WTC11 (cell line): ENCODE measurements at regions not wholly inside any gene's neighbourhood (a gene's known extent, or its start where the extent isn't known, plus 50 kb on each side); places are given as distances from the start of the nearest gene placed in this dataset.

ENCODE experiments used
- FOXP4 ChIP-seq: sonication (generic); formaldehyde crosslinking; IDR thresholded peaks from 2 replicates; pipeline ENCODE4 v1.8.0; 2022; ENCODE audit warnings: mild to moderate bottlenecking, missing genetic modification reagents
- GRHL2 ChIP-seq: fragments of 250-450 bp; sonication (Bioruptor Pico); IDR thresholded peaks from 2 replicates; pipeline ENCODE4 v1.8.0; 2022; ENCODE audit warnings: mild to moderate bottlenecking, moderate library complexity; ENCODE audit not compliant: insufficient replicate concordance, severe bottlenecking
- MAX ChIP-seq: sonication (generic); formaldehyde crosslinking; IDR thresholded peaks from 2 replicates; pipeline ENCODE4 v1.8.0; 2022; ENCODE audit warnings: mild to moderate bottlenecking, missing genetic modification reagents
- MLX ChIP-seq: sonication (generic); formaldehyde crosslinking; IDR thresholded peaks from 2 replicates; pipeline ENCODE4 v1.8.1; 2023; ENCODE audit warnings: mild to moderate bottlenecking, missing genetic modification reagents, moderate library complexity
- NR2C2 ChIP-seq: sonication (generic); formaldehyde crosslinking; IDR thresholded peaks from 2 replicates; pipeline ENCODE4 v1.8.0; 2022; ENCODE audit warnings: mild to moderate bottlenecking, missing genetic modification reagents
- NR3C1 ChIP-seq: sonication (generic); formaldehyde crosslinking; conservative IDR thresholded peaks from 2 replicates; pipeline ENCODE4 v1.8.1; 2023; ENCODE audit warnings: low read depth, mild to moderate bottlenecking, missing genetic modification reagents
- TP53 ChIP-seq: sonication (generic); formaldehyde crosslinking; IDR thresholded peaks from 2 replicates; pipeline ENCODE4 v1.8.1; 2023; ENCODE audit warnings: mild to moderate bottlenecking, missing genetic modification reagents
- ZNF121 ChIP-seq: sonication (generic); formaldehyde crosslinking; IDR thresholded peaks from 2 replicates; pipeline ENCODE4 v1.8.0; 2023; ENCODE audit warnings: missing genetic modification reagents
- ZNF263 ChIP-seq: sonication (generic); formaldehyde crosslinking; IDR thresholded peaks from 2 replicates; pipeline ENCODE4 v1.8.1; 2022; ENCODE audit warnings: low read depth, mild to moderate bottlenecking, moderate library complexity, missing genetic modification reagents
- ZNF423 ChIP-seq: fragments of 250-450 bp; sonication (Bioruptor Pico); IDR thresholded peaks from 2 replicates; pipeline ENCODE4 v2.1.2; 2022; ENCODE audit warnings: mild to moderate bottlenecking, moderate library complexity
- TF ChIP-seq, protein P1 (sequence below): sonication (generic); formaldehyde crosslinking; IDR thresholded peaks from 2 replicates; pipeline ENCODE4 v1.8.1; 2023; ENCODE audit warnings: mild to moderate bottlenecking, moderate library complexity, missing genetic modification reagents
- TF ChIP-seq, protein P2 (sequence below): fragments of 200-600 bp; IDR thresholded peaks from 2 replicates; pipeline ENCODE4 v1.8.0; 2022; ENCODE audit warnings: antibody characterized with exemption
- TF ChIP-seq, protein P3 (sequence below): sonication (generic); formaldehyde crosslinking; IDR thresholded peaks from 2 replicates; pipeline ENCODE4 v1.8.1; 2022; ENCODE audit warnings: mild to moderate bottlenecking, moderate library complexity, missing genetic modification reagents
- TF ChIP-seq, protein P4 (sequence below): sonication (generic); formaldehyde crosslinking; IDR thresholded peaks from 2 replicates; pipeline ENCODE4 v1.8.1; 2023; ENCODE audit warnings: mild to moderate bottlenecking, missing genetic modification reagents, borderline replicate concordance

- TF ChIP-seq, protein P1, sequence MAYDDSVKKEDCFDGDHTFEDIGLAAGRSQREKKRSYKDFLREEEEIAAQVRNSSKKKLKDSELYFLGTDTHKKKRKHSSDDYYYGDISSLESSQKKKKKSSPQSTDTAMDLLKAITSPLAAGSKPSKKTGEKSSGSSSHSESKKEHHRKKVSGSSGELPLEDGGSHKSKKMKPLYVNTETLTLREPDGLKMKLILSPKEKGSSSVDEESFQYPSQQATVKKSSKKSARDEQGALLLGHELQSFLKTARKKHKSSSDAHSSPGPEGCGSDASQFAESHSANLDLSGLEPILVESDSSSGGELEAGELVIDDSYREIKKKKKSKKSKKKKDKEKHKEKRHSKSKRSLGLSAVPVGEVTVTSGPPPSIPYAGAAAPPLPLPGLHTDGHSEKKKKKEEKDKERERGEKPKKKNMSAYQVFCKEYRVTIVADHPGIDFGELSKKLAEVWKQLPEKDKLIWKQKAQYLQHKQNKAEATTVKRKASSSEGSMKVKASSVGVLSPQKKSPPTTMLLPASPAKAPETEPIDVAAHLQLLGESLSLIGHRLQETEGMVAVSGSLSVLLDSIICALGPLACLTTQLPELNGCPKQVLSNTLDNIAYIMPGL (CRISPR knock-in tag) = no peak
- TF ChIP-seq NR3C1 (CRISPR knock-in tag) = no peak
- TF ChIP-seq ZNF423 (CRISPR knock-in tag) = no peak
- TF ChIP-seq, protein P2, sequence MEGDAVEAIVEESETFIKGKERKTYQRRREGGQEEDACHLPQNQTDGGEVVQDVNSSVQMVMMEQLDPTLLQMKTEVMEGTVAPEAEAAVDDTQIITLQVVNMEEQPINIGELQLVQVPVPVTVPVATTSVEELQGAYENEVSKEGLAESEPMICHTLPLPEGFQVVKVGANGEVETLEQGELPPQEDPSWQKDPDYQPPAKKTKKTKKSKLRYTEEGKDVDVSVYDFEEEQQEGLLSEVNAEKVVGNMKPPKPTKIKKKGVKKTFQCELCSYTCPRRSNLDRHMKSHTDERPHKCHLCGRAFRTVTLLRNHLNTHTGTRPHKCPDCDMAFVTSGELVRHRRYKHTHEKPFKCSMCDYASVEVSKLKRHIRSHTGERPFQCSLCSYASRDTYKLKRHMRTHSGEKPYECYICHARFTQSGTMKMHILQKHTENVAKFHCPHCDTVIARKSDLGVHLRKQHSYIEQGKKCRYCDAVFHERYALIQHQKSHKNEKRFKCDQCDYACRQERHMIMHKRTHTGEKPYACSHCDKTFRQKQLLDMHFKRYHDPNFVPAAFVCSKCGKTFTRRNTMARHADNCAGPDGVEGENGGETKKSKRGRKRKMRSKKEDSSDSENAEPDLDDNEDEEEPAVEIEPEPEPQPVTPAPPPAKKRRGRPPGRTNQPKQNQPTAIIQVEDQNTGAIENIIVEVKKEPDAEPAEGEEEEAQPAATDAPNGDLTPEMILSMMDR = no peak
- TF ChIP-seq GRHL2 = no peak
- TF ChIP-seq, protein P3, sequence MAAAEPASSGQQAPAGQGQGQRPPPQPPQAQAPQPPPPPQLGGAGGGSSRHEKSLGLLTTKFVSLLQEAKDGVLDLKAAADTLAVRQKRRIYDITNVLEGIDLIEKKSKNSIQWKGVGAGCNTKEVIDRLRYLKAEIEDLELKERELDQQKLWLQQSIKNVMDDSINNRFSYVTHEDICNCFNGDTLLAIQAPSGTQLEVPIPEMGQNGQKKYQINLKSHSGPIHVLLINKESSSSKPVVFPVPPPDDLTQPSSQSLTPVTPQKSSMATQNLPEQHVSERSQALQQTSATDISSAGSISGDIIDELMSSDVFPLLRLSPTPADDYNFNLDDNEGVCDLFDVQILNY (CRISPR knock-in tag) = no peak
- TF ChIP-seq TP53 (CRISPR knock-in tag) = no peak
- TF ChIP-seq FOXP4 = no peak
- TF ChIP-seq NR2C2 = no peak
- no peak for TF ChIP-seq ZNF263 (CRISPR knock-in tag)
- no peak for TF ChIP-seq ZNF121 (CRISPR knock-in tag)
- TF ChIP-seq, protein P4, sequence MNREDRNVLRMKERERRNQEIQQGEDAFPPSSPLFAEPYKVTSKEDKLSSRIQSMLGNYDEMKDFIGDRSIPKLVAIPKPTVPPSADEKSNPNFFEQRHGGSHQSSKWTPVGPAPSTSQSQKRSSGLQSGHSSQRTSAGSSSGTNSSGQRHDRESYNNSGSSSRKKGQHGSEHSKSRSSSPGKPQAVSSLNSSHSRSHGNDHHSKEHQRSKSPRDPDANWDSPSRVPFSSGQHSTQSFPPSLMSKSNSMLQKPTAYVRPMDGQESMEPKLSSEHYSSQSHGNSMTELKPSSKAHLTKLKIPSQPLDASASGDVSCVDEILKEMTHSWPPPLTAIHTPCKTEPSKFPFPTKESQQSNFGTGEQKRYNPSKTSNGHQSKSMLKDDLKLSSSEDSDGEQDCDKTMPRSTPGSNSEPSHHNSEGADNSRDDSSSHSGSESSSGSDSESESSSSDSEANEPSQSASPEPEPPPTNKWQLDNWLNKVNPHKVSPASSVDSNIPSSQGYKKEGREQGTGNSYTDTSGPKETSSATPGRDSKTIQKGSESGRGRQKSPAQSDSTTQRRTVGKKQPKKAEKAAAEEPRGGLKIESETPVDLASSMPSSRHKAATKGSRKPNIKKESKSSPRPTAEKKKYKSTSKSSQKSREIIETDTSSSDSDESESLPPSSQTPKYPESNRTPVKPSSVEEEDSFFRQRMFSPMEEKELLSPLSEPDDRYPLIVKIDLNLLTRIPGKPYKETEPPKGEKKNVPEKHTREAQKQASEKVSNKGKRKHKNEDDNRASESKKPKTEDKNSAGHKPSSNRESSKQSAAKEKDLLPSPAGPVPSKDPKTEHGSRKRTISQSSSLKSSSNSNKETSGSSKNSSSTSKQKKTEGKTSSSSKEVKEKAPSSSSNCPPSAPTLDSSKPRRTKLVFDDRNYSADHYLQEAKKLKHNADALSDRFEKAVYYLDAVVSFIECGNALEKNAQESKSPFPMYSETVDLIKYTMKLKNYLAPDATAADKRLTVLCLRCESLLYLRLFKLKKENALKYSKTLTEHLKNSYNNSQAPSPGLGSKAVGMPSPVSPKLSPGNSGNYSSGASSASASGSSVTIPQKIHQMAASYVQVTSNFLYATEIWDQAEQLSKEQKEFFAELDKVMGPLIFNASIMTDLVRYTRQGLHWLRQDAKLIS = no peak
- no peak for TF ChIP-seq MLX (CRISPR knock-in tag)
- TF ChIP-seq MAX = no peak
Measured at GRCh38 chr10:44322137-44322536, 62.8 kb downstream of the CXCL12 start.
